GM19238 (cell line): ENCODE measurements at regions not wholly inside any gene's neighbourhood (a gene's known extent, or its start where the extent isn't known, plus 50 kb on each side); places are given as distances from the start of the nearest gene placed in this dataset.

Experiments used
- DNase-seq: peaks from one replicate; pipeline ENCODE4 v3.0.0; 2011; ENCODE audit warnings: low spot score; ENCODE audit not compliant: insufficient read length

- no peak for DNase-seq
These were observed 73.7 kb downstream of the MINAR2 start for GRCh38 chr5:129821477-129822131.

GRCh38 chr5:129830288-129830687 is 74.0 kb upstream of the CHSY3 start:
- no peak for DNase-seq

- DNase-seq = no peak
These were observed 67.9 kb upstream of the CHSY3 start for GRCh38 chr5:129836321-129836720.

GRCh38 chr5:129844764-129845163 is 59.5 kb upstream of the CHSY3 start:
- no peak for DNase-seq

GRCh38 chr5:129852747-129853352 is 51.4 kb upstream of the CHSY3 start:
- DNase-seq = peak; percentile 12

GRCh38 chr5:129853588-129853987 is 50.7 kb upstream of the CHSY3 start:
- DNase-seq = no peak
